ENCODE measurements at regions not wholly inside any gene's neighbourhood (a gene's known extent, or its start where the extent isn't known, plus 50 kb on each side); places are given as distances from the start of the nearest gene placed in this dataset.
"Not testable (repeated sequence)": the region's sequence is repeated elsewhere in the genome, so short reads cannot be mapped to it uniquely, and the experiment has no call there.

GRCh38 chr4:55278316-55278715 is 67.7 kb upstream of the SRD5A3 start:
- intact Hi-C loops (cut with DNase I): no loop called here
- WGBS, 3 donors: 87 to 93% (median 89%) methylated on average over 1 of the region's 1 CpG
- no peak for DNase-seq

GRCh38 chr4:55280474-55280873 is 65.6 kb upstream of the SRD5A3 start:
- H3K27me3 ChIP-seq; H3K4me3 ChIP-seq; H3K4me1 ChIP-seq (ENCODE audit: insufficient read depth); H3K36me3 ChIP-seq; H3K9me3 ChIP-seq; H3K27ac ChIP-seq; DNase-seq; intact Hi-C loops (cut with DNase I): not testable (repeated sequence)
- 52 to 73% (median 62%) methylated on average over 7 of the region's 7 CpGs for WGBS, 3 donors

More at GRCh38 chr4:55278316-55278715, 67.7 kb upstream of the SRD5A3 start:
- H3K27ac ChIP-seq: no peak overlapping the region
- H3K4me3 ChIP-seq: no peak overlapping the region
- no peaks in the 10 kb centered on the region for H3K27me3 ChIP-seq
- no peaks in the 10 kb centered on the region for H3K4me1 ChIP-seq (ENCODE audit: insufficient read depth)
- H3K9me3 ChIP-seq: peaks cover 0 to 1% of the 10 kb centered on the region in 2 donors
- TF ChIP-seq POLR2A (IDR thresholded peaks at IDR 0.05): no peak
- TF ChIP-seq CTCF (IDR thresholded peaks at IDR 0.05): no peak
- TF ChIP-seq EP300 (IDR thresholded peaks at IDR 0.05): no peak
- H3K36me3 ChIP-seq: no peaks in the 10 kb centered on the region

DNA sequence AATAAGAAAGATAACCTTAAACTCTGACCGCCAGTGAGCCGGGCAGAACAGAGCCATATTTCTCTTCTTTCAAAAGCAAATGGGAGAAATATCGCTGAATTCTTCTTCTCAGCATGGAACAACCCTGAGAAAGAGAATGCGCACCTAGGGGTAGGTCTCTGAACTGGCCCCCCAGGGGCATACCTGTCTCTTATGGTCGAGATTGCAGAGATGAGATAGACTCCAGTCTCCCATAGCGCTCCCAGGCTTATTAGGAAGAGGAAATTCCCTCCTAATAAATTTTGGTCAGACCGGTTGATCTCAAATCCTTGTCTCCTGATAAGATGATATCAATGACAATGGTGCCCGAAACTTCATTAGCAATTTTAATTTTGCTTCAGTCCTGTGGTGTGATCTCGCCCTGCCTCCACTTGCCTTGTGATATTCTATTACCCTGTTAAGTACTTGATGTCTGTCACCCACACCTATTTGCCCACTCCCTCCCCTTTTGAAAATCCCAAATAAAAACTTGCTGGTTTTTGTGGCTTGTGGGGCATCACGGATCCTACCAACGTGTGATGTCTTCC is 64.8 kb upstream of the SRD5A3 start:
- H3K27ac ChIP-seq; H3K4me3 ChIP-seq; H3K27me3 ChIP-seq; intact Hi-C loops (cut with DNase I); DNase-seq; H3K4me1 ChIP-seq (ENCODE audit: insufficient read depth); H3K36me3 ChIP-seq; H3K9me3 ChIP-seq: not testable (repeated sequence)
- WGBS, 3 donors: 51 to 66% (median 61%) methylated on average over 11 of the region's 11 CpGs

- H3K36me3 ChIP-seq: no peaks in the 10 kb centered on the region
Observed at GRCh38 chr4:55284331-55284730, 61.7 kb upstream of the SRD5A3 start.

GRCh38 chr4:55291227-55291640 is 54.8 kb upstream of the SRD5A3 start:
- Histone ChIP-seq H3K27ac (no peak overlapping the region), H3K27me3 (no peaks in the 10 kb centered on the region), H3K4me3 (no peak overlapping the region), H3K9me3 (no peaks in the 10 kb centered on the region), H3K4me1 (ENCODE audit: insufficient read depth) (peaks cover 5% of the 10 kb centered on the region), H3K36me3 (no peaks in the 10 kb centered on the region)
- DNase-seq: no peak
- 18 to 32% (median 24%) methylated on average over 3 of the region's 3 CpGs for WGBS, 3 donors
- TF ChIP-seq POLR2A (IDR thresholded peaks at IDR 0.05) (no peak), EP300 (IDR thresholded peaks at IDR 0.05) (no peak), CTCF (IDR thresholded peaks at IDR 0.05) (no peak)
- intact Hi-C loops (cut with DNase I): loop anchor here in 1 of 4 donors (10.0 kb wide), 1 partner anchor 156 kb away; no protein-coding TSS in a partner anchor

More at GRCh38 chr4:55284331-55284730, 61.7 kb upstream of the SRD5A3 start:
- intact Hi-C loops (cut with DNase I): no loop called here
- Histone ChIP-seq H3K4me3 (no peak overlapping the region), H3K9me3 (peaks cover 0 to 4% of the 10 kb centered on the region in 2 donors), H3K27me3 (no peaks in the 10 kb centered on the region), H3K4me1 (ENCODE audit: insufficient read depth) (no peaks in the 10 kb centered on the region), H3K27ac (no peak overlapping the region)
- TF ChIP-seq EP300 (IDR thresholded peaks at IDR 0.05): no peak
- no peak for TF ChIP-seq CTCF (IDR thresholded peaks at IDR 0.05)
- TF ChIP-seq POLR2A (IDR thresholded peaks at IDR 0.05): no peak
- no peak for DNase-seq
- 89 to 94% (median 90%) methylated on average over 1 of the region's 1 CpG for WGBS, 3 donors

All from ovary (tissue), 7 donors.